Ovary (tissue), 3 donors: ENCODE measurements at regions not wholly inside any gene's neighbourhood (a gene's known extent, or its start where the extent isn't known, plus 50 kb on each side); places are given as distances from the start of the nearest gene placed in this dataset.

Source experiments
- EP300 ChIP-seq: sonication (generic); formaldehyde crosslinking; IDR thresholded peaks from one replicate; pipeline ENCODE4 v1.6.1; 2017; ENCODE audit warnings: antibody characterized with exemption
- POLR2A ChIP-seq: fragments of 450-650 bp; IDR thresholded peaks from one replicate; pipeline ENCODE4 v1.6.1; 2017; ENCODE audit warnings: antibody characterized with exemption, mild to moderate bottlenecking, moderate library complexity
- TF ChIP-seq, protein P1 (sequence below), 3 donors: fragments of 450-650 bp in 2 of 3; fragments of 200-600 bp in 1 of 3; IDR thresholded peaks; one replicate each; pipeline versions ENCODE4 v1.5.1 to v1.8.0; 2016 to 2022; ENCODE audit warnings: antibody characterized with exemption in 3 of 3, mild to moderate bottlenecking in 1 of 3
- donor health status: DM: no; HTN: no; CAD: no.

GRCh38 chr1:232164078-232164963, 465.6 kb downstream of the SIPA1L2 start:
- TF ChIP-seq, protein P1, sequence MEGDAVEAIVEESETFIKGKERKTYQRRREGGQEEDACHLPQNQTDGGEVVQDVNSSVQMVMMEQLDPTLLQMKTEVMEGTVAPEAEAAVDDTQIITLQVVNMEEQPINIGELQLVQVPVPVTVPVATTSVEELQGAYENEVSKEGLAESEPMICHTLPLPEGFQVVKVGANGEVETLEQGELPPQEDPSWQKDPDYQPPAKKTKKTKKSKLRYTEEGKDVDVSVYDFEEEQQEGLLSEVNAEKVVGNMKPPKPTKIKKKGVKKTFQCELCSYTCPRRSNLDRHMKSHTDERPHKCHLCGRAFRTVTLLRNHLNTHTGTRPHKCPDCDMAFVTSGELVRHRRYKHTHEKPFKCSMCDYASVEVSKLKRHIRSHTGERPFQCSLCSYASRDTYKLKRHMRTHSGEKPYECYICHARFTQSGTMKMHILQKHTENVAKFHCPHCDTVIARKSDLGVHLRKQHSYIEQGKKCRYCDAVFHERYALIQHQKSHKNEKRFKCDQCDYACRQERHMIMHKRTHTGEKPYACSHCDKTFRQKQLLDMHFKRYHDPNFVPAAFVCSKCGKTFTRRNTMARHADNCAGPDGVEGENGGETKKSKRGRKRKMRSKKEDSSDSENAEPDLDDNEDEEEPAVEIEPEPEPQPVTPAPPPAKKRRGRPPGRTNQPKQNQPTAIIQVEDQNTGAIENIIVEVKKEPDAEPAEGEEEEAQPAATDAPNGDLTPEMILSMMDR (IDR thresholded peaks at IDR 0.05): no peak
- TF ChIP-seq POLR2A: no peak
- TF ChIP-seq EP300: no peak
